Panc1 (cell line): ENCODE measurements at regions not wholly inside any gene's neighbourhood (a gene's known extent, or its start where the extent isn't known, plus 50 kb on each side); places are given as distances from the start of the nearest gene placed in this dataset.
"Not testable (repeated sequence)": the region's sequence is repeated elsewhere in the genome, so short reads cannot be mapped to it uniquely, and the experiment has no call there.

Experiments
- CTCF ChIP-seq: fragments of 450-650 bp; IDR thresholded peaks from 2 replicates; pipeline ENCODE4 v1.5.1; 2017; ENCODE audit warnings: mild to moderate bottlenecking
- POLR2AphosphoS5 ChIP-seq: IDR thresholded peaks from 2 replicates; pipeline ENCODE4 v1.6.1; 2012; ENCODE audit warnings: mild to moderate bottlenecking, low read depth, low read length, moderate library complexity
- REST ChIP-seq, 2 experiments: IDR thresholded peaks; 2 replicates each; pipeline ENCODE4 v1.6.1; 2011 to 2012; ENCODE audit warnings: low read depth in 2 of 2, control low read depth in 1 of 2, low read length in 1 of 2, mild to moderate bottlenecking in 1 of 2, moderate library complexity in 1 of 2; ENCODE audit not compliant: insufficient read depth in 1 of 2
- SIN3A ChIP-seq: IDR thresholded peaks from 2 replicates; pipeline ENCODE4 v1.6.1; 2012; ENCODE audit warnings: low read depth, mild to moderate bottlenecking, low read length, moderate library complexity, borderline replicate concordance; ENCODE audit not compliant: insufficient read depth

- TF ChIP-seq CTCF; REST (IDR thresholded peaks at IDR 0.05; ENCODE audit: insufficient read depth in 1 of 2, low read depth in 2 of 2, low read length in 1 of 2); POLR2AphosphoS5; SIN3A: not testable (repeated sequence)
These were observed 644.6 kb downstream of the ANKRD7 start for GRCh38 chr7:118869141-118869540.
